Astrocyte of the spinal cord (primary cell): ENCODE measurements at regions not wholly inside any gene's neighbourhood (a gene's known extent, or its start where the extent isn't known, plus 50 kb on each side); places are given as distances from the start of the nearest gene placed in this dataset.
"Not testable (repeated sequence)": the region's sequence is repeated elsewhere in the genome, so short reads cannot be mapped to it uniquely, and the experiment has no call there.

Experiments
- DNase-seq: peaks from one replicate; pipeline ENCODE4 v3.0.0; 2011; ENCODE audit warnings: low read depth, low spot score
- H3K4me3 ChIP-seq: 2 replicates; pipeline ENCODE4 v1.5.1; 2011; ENCODE audit warnings: low read depth, mild to moderate bottlenecking, low read length, moderate library complexity
- CTCF ChIP-seq: IDR thresholded peaks from 2 replicates; pipeline ENCODE4 v1.5.1; 2012; ENCODE audit warnings: low read depth, mild to moderate bottlenecking, low read length, inconsistent platforms
- in situ Hi-C: cut with HindIII; loops from 2 replicates; pipeline ENCODE4 v1.10.0; 2017; ENCODE audit warnings: low sequenced_read_pairs

GRCh38 chr15:44861439-44861910, 95.0 kb upstream of the TERB2 start:
- no peak for TF ChIP-seq CTCF
- DNase-seq = no peak
- in situ Hi-C loops = no loop called here
- H3K4me3 ChIP-seq = no peak overlapping the region

GRCh38 chr15:44861917-44862316, 94.6 kb upstream of the TERB2 start:
- no peak overlapping the region for H3K4me3 ChIP-seq
- no peak for DNase-seq
- no peak for TF ChIP-seq CTCF
- in situ Hi-C loops = no loop called here

GRCh38 chr15:44862866-44863265, 93.6 kb upstream of the TERB2 start:
- in situ Hi-C loops, DNase-seq, H3K4me3 ChIP-seq: not testable (repeated sequence)

GRCh38 chr15:44868100-44868499, 88.4 kb upstream of the TERB2 start:
- H3K4me3 ChIP-seq, DNase-seq, in situ Hi-C loops: not testable (repeated sequence)

- H3K4me3 ChIP-seq, in situ Hi-C loops, DNase-seq: not testable (repeated sequence)
Observed at GRCh38 chr15:44870125-44870524, 86.4 kb upstream of the TERB2 start.

GRCh38 chr15:44873103-44873502, 83.4 kb upstream of the TERB2 start:
- no peak overlapping the region for H3K4me3 ChIP-seq
- no peak for TF ChIP-seq CTCF
- DNase-seq = no peak
- in situ Hi-C loops = no loop called here

- in situ Hi-C loops = no loop called here
- TF ChIP-seq CTCF = no peak
- no peak overlapping the region for H3K4me3 ChIP-seq
- DNase-seq = no peak
Observed at GRCh38 chr15:44879066-44879465, 77.4 kb upstream of the TERB2 start.

GRCh38 chr15:44882499-44882968, 74.0 kb upstream of the TERB2 start:
- no peak for TF ChIP-seq CTCF
- H3K4me3 ChIP-seq = no peak overlapping the region
- in situ Hi-C loops = no loop called here
- no peak for DNase-seq
